Fibroblast of lung (primary cell): ENCODE measurements at regions not wholly inside any gene's neighbourhood (a gene's known extent, or its start where the extent isn't known, plus 50 kb on each side); places are given as distances from the start of the nearest gene placed in this dataset.

Experiments
- CTCF ChIP-seq, 2 donors: IDR thresholded peaks in 1 of 2; conservative IDR thresholded peaks in 1 of 2; 1 replicate in 1 of 2; 2 replicates in 1 of 2; pipeline ENCODE4 v1.5.1; 2011 to 2012; ENCODE audit warnings: low read length in 2 of 2, control low read depth in 1 of 2, inconsistent platforms in 1 of 2, low read depth in 1 of 2, mild to moderate bottlenecking in 1 of 2
- EZH2 ChIP-seq: IDR thresholded peaks from 2 replicates; pipeline ENCODE4 v1.5.1; 2012; ENCODE audit warnings: low read length, control low read depth, mild to moderate bottlenecking; ENCODE audit errors: missing control alignments

GRCh38 chr10:60605476-60605875, 172.8 kb upstream of the CDK1 start:
- no peak for TF ChIP-seq CTCF (conservative IDR thresholded peaks at IDR 0.05 in 1 of 2, IDR thresholded peaks at IDR 0.05 in 1 of 2; ENCODE audit: low read depth in 1 of 2, low read length in 2 of 2)
- no peak for TF ChIP-seq EZH2
